NCI-H510A (cell line): ENCODE measurements at regions not wholly inside any gene's neighbourhood (a gene's known extent, or its start where the extent isn't known, plus 50 kb on each side); places are given as distances from the start of the nearest gene placed in this dataset.

Source experiments
- DNase-seq: peaks from one replicate; lab custom pipeline; 2025; lab: John Stamatoyannopoulos, UW

DNA sequence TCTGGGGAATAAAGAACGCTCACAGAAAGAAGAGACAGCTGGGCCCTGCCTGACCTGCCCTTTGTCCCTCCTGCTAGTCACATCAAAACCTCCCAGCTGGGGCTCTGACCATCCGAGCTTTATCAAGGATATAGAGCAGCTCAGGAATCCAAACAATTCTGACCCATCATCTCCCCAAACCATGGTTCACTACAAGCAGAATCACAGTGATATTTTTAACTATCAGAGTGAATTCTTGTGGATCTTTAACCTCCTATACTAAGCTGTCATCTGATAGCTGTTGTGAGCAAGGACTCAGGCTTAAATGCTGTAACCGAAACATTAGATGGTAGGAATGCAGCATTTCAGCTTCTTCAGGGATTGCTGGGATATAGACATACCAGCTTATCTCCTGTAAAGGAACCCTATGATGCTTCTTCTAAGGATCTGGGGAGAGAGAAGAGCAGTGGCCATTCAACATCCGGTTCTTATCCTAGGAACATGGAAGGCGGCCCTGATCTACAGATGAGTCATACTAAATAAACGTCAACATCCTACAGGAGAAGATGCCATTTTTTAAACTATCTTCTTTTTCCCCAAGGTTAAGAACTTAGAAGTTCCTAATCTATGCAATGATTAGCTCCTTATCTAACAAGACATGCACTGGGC is 84.7 kb upstream of the AKIP1 start:
- DNase-seq = no peak

DNA sequence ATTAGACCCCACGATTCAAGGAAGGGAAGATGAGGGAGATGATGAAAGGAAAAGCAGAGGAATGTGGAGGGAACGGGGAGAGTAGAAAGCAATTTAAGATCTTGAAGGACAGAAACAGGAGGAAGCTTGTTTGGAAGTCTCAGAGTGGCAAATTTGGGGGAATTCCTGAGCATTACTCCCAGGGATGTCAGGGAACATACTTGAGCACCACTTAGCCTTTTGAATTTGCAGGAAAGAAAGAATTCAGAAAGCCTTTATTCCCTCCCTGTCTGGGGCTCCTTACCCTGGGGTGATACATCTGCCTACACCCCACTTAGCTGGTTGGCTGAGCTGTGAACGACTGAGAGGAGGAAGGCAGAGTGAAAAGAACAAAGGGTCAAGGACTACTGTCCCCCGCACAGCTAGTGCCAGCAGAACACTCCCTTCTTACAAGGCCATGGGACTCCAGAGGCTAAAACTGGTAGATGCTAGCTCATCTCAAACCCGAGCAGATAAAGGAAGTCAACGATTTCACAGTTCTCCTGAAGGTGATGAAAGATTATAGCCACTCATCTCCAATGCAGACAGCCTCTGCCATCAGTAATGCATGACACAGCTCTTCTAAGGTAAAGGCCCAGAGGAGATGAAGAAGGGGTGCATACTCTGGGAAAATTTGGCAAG is 84.0 kb upstream of the AKIP1 start:
- DNase-seq = no peak

DNA sequence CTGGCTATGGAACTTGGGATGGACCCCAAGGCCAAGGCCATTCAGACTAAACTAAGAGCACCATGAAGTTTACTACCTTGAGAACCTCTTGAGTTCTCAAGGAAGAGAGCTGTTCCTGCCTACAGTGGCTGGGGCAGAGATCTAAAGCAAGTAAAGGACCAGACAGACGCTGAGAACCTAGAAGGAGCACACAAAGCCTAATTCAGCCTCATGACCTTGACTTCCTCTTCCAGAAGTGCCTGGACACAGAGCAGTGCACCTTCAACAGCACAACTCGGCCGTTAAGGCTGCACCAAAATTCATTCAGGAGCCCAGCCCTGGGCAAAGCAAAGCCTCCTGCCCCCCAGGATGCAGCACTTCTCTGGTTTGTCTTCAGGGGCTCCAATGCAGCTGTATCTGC is 82.9 kb upstream of the AKIP1 start:
- no peak for DNase-seq

DNA sequence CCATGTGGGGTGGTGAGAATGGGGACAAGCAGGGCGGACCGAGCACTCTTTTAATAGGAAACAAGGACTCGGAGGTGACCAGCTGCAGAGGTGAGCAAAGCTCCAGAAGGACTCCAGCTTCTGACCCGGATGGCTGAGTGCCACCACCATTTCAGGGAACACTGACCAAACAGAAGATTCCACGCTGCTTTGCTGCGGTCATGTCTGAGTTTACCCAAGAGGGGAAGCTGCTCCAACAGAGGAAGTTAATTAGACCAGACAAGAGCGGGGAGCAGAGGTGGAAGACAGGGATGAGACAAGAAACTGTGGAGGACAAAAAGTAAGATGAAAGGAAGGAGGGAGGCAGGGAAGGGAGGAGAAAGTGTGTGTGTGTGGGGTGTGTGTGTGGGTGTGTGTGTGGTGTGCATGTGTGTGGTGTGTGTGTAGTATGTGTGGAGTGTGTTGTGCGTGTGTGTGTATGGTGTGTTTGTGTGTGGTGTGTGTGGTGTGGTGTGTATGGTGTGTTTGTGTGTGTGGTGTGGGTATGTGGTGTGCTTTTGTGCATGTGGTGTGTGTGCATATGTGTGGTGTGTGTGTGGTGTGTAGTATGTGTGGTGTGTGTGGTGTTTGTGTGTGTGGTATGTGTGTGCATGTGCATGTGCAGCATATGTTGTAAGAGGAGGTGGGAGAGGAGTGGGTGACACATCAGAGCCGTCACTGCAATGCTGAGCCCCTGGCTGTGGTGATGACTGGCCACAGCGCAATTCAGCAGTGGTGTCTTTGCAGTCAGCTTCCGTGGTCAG is 82.2 kb upstream of the AKIP1 start:
- DNase-seq = no peak

DNA sequence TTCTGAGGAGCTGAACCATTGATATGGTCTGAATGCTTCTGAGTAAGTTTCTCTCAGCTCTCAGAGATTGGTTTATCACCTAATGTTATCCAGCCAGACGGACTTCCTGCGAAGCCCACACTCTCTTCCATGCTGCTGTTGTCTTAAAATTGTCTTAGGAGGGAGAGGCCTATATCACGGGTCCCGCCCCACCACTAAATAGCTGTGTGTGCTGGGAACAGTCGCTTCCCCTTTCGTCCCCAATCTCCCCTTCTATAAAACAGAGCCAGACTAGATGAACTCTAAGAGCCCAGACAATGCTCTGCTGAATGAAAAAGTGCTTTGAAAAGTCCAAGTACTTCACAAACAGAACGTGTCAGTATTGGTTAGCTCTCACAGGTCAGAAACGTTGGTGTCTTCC is 81.4 kb upstream of the AKIP1 start:
- DNase-seq = no peak

DNA sequence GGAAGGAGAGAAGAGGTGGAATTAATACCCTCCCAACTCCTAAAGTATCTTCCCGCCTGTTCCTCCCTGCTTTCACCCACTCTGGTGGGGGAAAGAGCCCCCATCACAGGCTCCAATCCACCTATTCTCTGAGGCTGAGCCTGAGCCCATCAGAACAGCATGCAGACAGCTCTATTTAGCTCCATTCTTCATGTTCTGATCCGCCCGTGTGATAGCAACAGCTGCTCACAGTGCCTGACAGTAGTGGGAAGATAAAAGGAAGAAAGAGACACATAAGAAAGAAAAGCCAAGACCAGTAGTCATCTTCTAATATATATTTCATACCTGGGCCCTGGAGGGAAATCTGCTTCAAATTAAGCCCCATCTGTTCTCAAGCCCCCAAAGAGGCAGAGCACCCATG is 80.3 kb upstream of the AKIP1 start:
- no peak for DNase-seq

DNA sequence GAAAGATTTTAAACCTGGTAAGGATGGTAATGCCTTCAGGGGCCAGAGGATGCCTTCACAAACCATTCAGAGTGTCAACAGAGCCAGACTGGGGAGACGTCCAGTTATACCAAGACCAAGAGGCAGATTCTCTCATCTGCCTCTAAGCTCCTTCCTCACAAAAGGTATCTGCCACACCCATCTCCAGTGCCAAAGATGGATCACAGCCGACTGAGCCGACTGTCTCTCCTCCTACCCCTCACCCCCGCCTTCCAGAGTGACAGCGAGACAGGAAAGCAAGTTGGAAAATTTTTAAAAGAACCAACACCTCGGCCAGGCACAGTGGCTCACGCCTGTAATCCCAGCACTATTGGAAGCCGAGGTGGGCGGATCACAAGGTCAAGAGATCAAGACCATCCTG is 79.1 kb upstream of the AKIP1 start:
- no peak for DNase-seq

DNA sequence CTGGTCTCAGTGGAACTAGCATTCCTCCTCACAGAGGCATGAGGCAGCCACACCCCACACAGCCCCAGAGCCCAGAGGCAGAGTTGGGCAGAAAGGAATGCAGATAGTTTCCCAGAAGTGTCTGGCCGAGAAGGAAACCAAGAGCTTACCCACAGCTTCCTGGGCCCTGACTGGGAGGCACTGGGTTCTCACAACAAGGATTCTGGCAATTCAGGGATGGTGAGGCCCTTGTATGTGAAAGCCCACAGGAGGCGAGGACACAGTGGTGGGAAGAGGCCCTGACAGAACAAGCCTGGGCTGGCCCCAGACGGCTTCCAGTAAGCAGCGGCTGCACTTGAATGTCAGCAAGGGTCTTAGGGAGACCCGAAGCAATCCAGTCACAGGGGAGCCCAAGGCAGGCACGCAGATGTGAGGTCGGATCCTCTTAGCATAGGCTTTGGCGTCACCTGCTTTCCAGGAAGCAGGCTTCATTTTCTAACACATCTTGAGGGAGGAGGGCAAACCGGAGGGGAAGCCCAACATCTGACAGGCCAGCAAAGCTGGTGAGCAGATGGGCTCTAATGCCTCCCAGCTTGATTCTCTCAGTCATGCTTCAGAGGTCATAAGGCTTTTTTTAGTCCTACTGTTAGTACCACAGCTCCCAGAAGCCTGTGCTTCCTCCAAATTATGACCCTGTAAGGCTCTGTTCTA is 78.3 kb upstream of the AKIP1 start:
- DNase-seq = peak; percentile 29

DNA sequence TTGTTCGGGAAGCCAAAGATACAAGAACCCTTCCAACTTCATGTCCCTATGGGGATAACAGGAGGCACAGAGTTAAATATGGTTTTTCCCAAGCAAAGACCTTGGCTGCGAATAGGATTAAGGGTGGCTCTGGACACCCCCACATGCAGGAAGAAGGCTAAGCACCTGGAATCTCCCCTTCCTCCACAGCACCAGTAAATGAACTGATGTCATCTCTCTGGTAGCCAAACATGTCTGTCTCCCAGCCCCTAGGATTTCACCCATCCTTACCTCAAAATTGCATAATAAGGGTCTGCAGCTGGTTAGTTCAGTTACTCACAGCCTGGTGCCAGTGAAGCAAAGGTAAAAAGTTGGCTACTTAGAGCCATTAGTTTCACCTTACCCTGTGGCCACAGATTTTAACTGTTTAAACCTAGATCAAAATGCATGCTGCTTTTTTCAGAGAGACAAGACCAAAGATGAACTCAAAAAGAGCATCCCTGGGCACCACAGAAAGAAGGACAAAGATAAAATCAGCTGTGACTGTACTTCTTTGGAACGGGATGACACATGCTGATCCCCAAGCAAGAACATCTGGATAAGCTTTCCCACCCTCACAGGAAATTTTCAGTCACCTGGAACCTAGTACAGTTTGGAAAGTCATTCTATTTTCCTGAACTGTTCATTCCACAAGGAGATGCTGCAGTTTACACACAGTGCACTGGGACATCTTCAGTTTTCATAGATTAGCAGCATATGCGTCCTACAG is 77.2 kb upstream of the AKIP1 start:
- no peak for DNase-seq

DNA sequence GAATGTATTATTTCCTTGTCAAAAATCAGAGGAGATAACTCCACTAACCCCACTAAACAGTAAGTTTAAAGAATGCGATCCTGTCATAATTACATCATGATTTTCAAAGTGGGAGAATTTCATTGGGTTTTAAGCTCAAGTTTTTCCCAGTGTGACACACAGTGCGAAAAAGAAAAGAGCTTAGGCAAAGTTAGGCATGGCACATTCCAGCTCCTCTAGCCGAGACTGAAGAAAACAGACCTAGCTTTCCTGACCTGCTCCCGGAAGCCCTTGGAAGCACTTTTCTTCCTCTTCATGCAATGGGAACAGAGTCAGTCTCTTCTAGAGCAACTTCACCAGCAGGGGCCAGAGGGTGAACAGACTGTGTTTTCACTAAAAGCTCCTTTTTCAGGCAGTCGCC is 76.6 kb upstream of the AKIP1 start:
- DNase-seq = no peak

DNA sequence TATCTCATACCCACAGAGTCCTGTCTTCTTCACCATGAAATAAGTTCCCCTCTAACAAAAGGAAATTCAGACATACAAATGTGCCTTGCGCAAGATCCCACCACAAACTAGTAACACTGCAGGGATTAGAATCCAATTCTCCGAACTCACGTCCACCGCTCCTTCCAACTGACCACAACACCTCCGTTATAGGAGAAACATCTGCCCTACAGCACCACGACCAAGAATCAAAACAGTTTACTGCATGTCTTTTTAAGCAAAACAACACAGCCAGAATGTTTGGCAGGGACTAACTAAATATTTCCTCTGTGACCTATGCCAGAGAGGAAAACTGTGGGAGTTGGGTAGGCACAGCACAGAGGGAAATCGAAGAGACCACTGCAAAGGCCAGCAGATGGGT is 72.7 kb upstream of the AKIP1 start:
- DNase-seq = no peak

DNA sequence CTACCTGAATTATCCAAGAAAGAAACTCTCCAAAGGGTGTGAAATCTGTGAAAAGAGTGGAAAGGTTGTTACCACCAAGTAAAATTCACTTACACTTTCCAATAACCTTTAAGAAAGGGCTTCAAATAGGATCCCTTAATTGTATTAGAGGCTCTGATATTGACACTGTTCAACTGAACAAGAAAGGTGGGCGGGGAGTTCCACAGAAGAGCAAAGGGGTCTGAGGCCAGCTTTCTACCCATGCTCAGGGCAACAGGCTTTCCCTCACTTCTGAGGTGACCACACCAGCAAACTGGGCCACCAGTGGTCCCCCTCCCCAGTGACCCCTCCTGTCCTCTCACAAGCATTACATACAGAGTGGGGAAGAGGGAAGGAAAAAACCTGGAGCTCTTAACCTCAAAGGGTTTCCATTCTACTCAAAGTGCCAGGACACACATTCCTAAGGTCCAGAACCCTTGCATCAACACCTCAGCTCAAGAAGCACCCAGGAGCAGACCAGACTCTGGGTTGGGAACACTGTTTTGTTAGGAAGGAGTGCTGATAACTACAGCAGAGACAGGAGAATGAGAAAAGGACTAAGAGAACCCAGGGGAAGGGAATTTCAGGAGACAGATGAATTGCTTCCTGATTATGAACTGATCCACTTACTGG is 71.6 kb upstream of the AKIP1 start:
- DNase-seq = no peak

DNA sequence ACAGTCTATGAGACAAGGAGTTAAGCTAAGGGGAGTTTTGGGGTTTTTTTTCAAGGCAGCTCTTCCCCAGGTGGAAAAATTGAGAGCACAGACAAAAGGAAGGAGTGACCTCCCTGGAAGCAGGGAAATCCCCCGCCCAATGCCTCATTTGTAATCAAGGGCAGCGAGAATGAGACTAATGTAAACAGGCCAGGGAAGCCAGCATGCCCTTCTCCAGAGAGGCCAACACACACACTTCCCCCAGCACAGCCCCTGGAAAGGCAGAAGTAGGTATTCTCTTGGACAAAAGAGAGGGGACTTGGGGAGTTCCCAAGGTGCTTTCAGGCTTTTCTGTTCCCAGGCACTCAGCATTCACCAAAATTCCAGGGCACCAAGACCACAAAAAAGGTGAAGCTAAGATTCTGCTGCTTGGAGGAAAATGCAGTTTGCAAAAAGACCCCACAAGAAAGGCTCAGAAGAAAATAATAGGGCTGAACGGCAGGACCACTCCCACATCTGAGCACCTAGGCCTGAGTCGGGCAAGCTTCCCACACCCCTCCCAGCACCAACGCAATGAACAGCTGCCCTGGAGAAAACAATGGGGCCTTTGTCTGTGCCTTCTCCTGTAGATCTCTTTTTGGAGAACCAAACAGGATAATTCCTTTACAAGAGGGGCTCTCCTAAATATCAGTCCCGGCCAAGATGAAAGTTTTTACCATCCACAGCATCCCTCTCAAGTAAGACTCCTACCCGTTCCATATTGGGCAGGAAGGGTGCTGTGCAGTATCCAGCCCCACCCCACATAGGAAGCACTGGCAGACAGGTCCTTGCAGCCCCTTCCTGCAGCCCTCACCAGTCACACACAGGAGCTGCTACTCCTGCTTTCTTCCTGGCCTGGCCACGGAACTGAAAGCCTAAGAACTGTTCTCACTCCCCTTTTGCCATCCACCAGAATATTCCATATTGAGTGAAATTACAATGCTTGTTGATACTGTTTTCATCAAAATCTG is 70.7 kb upstream of the AKIP1 start:
- no peak for DNase-seq

DNA sequence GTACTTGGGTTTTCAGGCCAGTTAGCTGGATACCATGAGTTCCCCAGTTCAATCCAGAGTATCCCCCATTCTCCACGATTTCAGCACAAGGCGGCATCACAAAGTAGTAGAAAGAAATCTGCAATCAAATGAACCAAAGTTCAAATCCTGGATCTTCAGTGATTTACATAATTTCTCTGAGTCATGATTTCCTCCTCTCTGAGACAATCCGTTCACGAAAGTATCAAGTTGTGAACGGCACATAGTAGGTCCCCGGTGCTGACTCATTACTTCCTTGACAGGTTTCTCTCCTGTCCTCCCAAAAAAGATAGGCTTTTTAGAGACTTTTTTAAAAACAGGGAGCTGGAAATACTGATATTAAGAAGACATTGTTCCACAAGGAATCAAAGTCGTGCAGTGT is 69.1 kb upstream of the AKIP1 start:
- DNase-seq = no peak

DNA sequence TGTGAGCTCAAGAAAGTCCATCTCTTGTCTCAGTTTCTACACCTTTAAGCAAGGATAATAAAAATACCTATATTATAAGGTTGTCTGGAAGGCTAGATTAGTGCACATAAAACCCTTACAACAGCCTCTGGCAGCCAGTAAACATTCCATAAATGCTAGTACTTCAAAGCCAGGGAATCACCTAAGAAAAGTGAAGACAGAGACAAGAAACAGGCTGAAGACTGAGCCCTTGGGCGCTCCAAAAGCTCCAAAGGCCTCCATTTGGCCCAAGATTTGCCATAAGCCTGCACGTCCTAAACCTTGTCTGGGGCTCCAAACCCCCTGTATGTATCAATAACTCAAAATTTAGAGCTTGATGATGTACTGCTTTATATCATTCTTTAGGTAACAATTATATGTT is 52.2 kb upstream of the AKIP1 start:
- DNase-seq = no peak
